Small intestine (tissue), 7 donors: ENCODE measurements at regions not wholly inside any gene's neighbourhood (a gene's known extent, or its start where the extent isn't known, plus 50 kb on each side); places are given as distances from the start of the nearest gene placed in this dataset.

Source experiments
- DNase-seq, 2 donors: peaks; one replicate each; pipeline versions ENCODE4 v3.0.0 to v3.0.0-alpha.2; 2013
- FAIRE-seq: peaks from 2 replicates; lab custom pipeline; 2012; peaks lifted over from hg19 to GRCh38; lab: Jason Lieb, UNC
- H3K27ac ChIP-seq, 3 donors: one replicate each; pipeline ENCODE4 v1.5.1; 2013; ENCODE audit warnings: low read length in 2 of 3, mild to moderate bottlenecking in 2 of 3, control low read depth in 1 of 3, inconsistent platforms in 1 of 3, low read depth in 1 of 3, moderate library complexity in 1 of 3
- H3K27me3 ChIP-seq, 3 donors: one replicate each; pipeline ENCODE4 v1.6.1; 2013; ENCODE audit warnings: low read length in 3 of 3, inconsistent platforms in 1 of 3; ENCODE audit not compliant: control insufficient read depth in 3 of 3, insufficient read depth in 3 of 3
- H3K36me3 ChIP-seq, 3 donors: one replicate each; pipeline ENCODE4 v1.6.1; 2013; ENCODE audit warnings: low read length in 3 of 3, inconsistent platforms in 1 of 3, low read depth in 1 of 3, mild to moderate bottlenecking in 1 of 3, moderate library complexity in 1 of 3; ENCODE audit not compliant: control insufficient read depth in 3 of 3, insufficient read depth in 2 of 3
- H3K4me1 ChIP-seq, 3 donors: one replicate each; pipeline ENCODE4 v1.6.1; 2013; ENCODE audit warnings: low read length in 2 of 3, inconsistent platforms in 1 of 3, low read depth in 1 of 3, mild to moderate bottlenecking in 1 of 3, moderate library complexity in 1 of 3; ENCODE audit not compliant: control insufficient read depth in 3 of 3, insufficient read depth in 2 of 3
- H3K4me3 ChIP-seq, 3 donors: one replicate each; pipeline ENCODE4 v1.5.1; 2013; ENCODE audit warnings: low read length in 3 of 3, control low read depth in 1 of 3, inconsistent platforms in 1 of 3, low read depth in 1 of 3, mild to moderate bottlenecking in 1 of 3, moderate library complexity in 1 of 3
- H3K9me3 ChIP-seq, 2 donors: one replicate each; pipeline ENCODE4 v1.6.1; 2013; ENCODE audit warnings: low read depth in 1 of 2, low read length in 1 of 2; ENCODE audit not compliant: control insufficient read depth in 2 of 2, insufficient read depth in 1 of 2
- WGBS, 3 donors: extraction: QIAGEN DNeasy Blood & Tissue Kit; methylation state at CpG; one replicate each; pipeline ENCODE4 v1.1.7; 2013; 5-methylcytosine and 5-hydroxymethylcytosine counted together
- donor health status: healthy with polysubstance abuse.
- donor health status: control.
- donor health status: control.
- donor health status: Bipolar disorder and iron deficiency.
- donor health status: healthy.

DNA sequence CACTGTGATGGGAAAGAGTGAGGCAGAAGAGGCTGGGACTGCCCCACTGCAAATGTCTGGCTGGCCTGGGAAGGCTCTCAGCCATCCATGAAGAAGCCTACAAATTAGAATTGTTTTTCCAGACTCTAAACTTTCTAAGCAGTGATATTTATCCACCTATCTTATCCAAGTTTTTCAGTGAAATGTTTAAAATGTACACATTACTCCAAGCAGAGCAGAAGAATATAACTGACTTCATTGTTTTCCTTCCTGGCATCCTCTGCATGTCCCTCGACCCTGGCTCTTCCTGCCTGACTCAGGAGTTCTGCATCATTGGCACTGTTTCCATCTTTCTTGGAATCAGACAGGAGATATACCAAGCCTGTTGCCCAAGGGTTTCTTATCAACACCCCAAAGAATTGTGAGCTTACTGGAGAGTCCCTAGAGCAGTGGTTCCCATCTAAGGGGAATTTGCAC lies 401.5 kb upstream of the PROK2 start:
- FAIRE-seq: no peak
- Histone ChIP-seq H3K27ac (no peak overlapping the region), H3K36me3 (no peaks in the 10 kb centered on the region), H3K4me1 (no peaks in the 10 kb centered on the region), H3K27me3 (no peaks in the 10 kb centered on the region), H3K9me3 (no peaks in the 10 kb centered on the region), H3K4me3 (no peak overlapping the region)
- DNase-seq: no peak
- 14 to 18% (median 18%) methylated on average over 1 of the region's 1 CpG for WGBS, 3 donors

DNA sequence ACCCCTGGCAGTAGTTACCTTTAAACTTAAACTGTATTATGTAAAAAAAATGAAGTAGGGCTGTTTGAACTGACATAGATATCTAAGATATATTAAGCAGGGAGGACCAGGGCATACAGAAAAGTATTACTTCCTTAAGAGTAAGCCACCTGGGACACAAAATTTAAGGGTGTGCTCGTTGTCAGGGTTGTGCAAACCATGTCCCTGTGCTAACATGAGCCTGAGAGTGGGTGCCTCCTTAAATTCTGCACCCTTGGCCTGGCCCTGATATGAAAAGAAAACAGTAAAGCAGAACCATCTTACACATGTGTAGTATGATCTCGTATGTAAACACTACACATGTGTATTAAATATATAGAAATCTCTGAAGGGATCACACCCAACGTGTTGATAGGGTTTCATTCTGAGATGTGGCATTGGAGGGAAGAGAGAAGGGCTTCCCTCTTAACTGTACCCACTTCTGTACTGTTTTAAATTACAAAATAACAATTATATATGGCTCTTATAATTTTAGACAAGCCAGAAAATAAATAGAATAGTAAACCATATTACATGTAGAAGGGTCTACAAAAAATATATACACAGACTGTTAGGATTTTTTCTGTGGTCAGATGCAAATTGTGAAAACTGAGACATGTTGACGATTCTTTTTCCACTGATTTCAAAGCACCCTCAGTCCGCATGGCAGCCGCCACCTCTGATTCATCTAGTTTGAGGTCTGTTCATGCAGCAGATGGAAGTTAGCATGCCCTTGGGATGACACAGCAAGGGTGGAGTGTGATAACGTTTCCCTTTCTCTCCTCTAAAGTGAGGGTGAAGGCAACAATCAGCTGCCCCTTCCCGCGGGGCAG lies 400.8 kb upstream of the PROK2 start:
- no peaks in the 10 kb centered on the region for H3K4me1 ChIP-seq
- 55 to 62% (median 55%) methylated on average over 9 of the region's 9 CpGs for WGBS, 3 donors
- no peaks in the 10 kb centered on the region for H3K27me3 ChIP-seq
- H3K4me3 ChIP-seq: no peak overlapping the region
- no peaks in the 10 kb centered on the region for H3K9me3 ChIP-seq
- no peaks in the 10 kb centered on the region for H3K36me3 ChIP-seq
- DNase-seq: no peak
- no peak overlapping the region for H3K27ac ChIP-seq
- no peak for FAIRE-seq

DNA sequence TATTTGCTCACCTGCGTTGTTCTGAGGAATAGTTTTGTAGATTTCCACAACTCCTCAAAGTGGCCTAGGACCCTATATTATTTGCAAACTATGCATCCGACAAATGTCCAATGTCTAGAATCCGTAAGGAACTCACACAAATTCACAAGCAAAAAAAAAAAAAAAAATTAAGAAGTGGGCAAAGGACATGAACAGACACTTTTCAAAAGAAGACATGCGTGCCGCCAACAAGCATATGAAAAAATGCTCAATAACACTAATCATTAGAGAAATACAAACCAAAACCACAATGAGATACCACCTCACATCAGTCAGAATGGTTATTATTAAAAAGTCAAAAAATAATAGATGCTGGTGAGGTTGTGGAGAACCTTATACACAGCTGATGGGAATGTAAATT lies 398.5 kb upstream of the PROK2 start:
- no peak for DNase-seq
- Histone ChIP-seq H3K27ac (no peak overlapping the region), H3K4me3 (no peak overlapping the region), H3K27me3 (no peaks in the 10 kb centered on the region), H3K9me3 (no peaks in the 10 kb centered on the region), H3K36me3 (no peaks in the 10 kb centered on the region), H3K4me1 (no peaks in the 10 kb centered on the region)
- FAIRE-seq: no peak
- WGBS, 3 donors: 87 to 96% (median 92%) methylated on average over 5 of the region's 5 CpGs

DNA sequence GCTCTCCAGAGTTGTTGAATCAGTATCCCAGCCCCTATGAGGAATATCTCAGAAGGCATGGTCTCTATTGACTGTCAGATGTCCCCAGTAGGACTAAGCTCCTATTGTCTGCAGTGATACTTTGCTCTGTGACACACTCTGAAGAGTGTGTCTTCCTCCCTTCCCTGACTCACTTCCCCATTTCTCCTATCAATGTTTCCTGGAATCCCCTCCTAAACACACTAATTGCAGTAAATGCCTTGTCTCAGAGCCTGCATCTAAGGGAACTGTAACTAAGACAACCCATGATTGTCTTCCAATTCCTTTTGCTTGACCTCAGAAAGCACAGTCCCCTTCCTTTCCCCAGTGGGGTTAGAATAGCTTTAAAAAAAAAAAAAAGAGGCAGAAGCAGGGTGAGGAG lies 397.3 kb upstream of the PROK2 start:
- FAIRE-seq (no peak), DNase-seq (no peak)
- no peaks in the 10 kb centered on the region for H3K9me3 ChIP-seq
- no peak overlapping the region for H3K4me3 ChIP-seq
- no peaks in the 10 kb centered on the region for H3K36me3 ChIP-seq
- H3K27me3 ChIP-seq: no peaks in the 10 kb centered on the region
- H3K4me1 ChIP-seq: no peaks in the 10 kb centered on the region
- no peak overlapping the region for H3K27ac ChIP-seq

DNA sequence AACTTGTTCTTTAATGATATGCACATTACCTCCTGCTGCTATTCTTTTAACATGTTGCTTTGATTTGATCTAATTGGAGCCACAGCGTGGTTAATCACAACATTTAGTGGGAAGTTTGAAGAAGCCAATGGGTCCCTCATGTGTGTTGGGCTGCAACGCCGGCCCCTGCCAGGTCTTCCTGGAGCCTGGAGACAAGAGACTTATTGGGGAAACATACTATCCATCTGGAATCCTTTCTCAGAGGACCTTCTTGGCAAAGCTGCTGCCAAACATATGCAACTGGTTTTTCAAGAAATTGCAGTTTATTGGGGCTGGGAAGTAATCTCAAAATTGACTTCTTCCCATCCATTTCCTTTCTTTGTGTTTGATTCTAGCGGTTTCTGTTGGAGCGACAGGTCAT lies 396.3 kb upstream of the PROK2 start:
- H3K36me3 ChIP-seq: no peaks in the 10 kb centered on the region
- 65 to 76% (median 73%) methylated on average over 5 of the region's 5 CpGs for WGBS, 3 donors
- H3K4me1 ChIP-seq: peaks cover 0 to 3% (median 0%) of the 10 kb centered on the region in 3 donors
- H3K27me3 ChIP-seq: no peaks in the 10 kb centered on the region
- DNase-seq: no peak
- no peak for FAIRE-seq
- H3K27ac ChIP-seq: no peak overlapping the region
- H3K9me3 ChIP-seq: no peaks in the 10 kb centered on the region
- no peak overlapping the region for H3K4me3 ChIP-seq

DNA sequence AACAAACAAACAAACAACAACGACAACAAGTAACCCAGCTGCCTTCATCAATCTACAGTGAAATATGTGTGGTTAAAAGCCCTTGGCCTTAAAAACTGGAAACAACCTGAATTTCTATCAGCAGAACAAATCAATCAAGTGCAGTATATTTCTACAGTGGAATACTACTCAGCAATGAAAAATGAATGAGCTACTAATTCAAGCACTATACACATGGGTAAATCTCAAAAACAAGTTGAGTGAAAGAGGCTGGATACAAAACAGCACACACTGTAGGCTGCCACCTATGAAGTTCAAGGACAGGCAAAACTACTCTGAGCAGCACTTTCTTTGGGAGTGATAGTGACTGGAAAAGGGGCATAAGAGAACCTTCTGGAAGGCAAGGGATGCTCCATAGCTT lies 395.5 kb upstream of the PROK2 start:
- Histone ChIP-seq H3K27me3 (no peaks in the 10 kb centered on the region), H3K4me1 (peaks cover 0 to 3% (median 0%) of the 10 kb centered on the region in 3 donors), H3K4me3 (no peak overlapping the region), H3K27ac (no peak overlapping the region), H3K9me3 (no peaks in the 10 kb centered on the region), H3K36me3 (no peaks in the 10 kb centered on the region)
- DNase-seq: no peak
- FAIRE-seq: no peak
- WGBS, 3 donors: 91 to 95% (median 92%) methylated on average over 1 of the region's 1 CpG

DNA sequence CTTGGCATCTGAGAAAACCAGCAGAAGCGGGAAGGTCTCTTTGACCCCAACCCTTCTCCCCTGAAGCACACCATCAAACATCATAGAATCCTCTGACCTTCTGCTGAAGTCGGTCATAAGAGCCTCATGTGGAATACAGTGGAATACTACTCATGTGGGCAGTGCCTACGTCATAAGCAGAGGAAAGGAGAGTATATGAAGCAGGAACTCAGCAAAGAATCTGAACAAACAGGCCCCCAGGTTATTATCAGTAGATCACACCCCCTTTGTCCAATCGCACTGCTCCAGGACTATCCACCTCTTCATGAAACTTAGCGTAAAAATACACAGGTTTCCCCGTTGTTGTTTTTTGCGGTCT lies 394.1 kb upstream of the PROK2 start:
- H3K27me3 ChIP-seq: no peaks in the 10 kb centered on the region
- no peak for FAIRE-seq
- 91 to 96% (median 91%) methylated on average over 7 of the region's 7 CpGs for WGBS, 3 donors
- H3K4me1 ChIP-seq: peaks cover 0 to 3% (median 0%) of the 10 kb centered on the region in 3 donors
- H3K36me3 ChIP-seq: no peaks in the 10 kb centered on the region
- no peak overlapping the region for H3K4me3 ChIP-seq
- no peak overlapping the region for H3K27ac ChIP-seq
- no peaks in the 10 kb centered on the region for H3K9me3 ChIP-seq
- no peak for DNase-seq

DNA sequence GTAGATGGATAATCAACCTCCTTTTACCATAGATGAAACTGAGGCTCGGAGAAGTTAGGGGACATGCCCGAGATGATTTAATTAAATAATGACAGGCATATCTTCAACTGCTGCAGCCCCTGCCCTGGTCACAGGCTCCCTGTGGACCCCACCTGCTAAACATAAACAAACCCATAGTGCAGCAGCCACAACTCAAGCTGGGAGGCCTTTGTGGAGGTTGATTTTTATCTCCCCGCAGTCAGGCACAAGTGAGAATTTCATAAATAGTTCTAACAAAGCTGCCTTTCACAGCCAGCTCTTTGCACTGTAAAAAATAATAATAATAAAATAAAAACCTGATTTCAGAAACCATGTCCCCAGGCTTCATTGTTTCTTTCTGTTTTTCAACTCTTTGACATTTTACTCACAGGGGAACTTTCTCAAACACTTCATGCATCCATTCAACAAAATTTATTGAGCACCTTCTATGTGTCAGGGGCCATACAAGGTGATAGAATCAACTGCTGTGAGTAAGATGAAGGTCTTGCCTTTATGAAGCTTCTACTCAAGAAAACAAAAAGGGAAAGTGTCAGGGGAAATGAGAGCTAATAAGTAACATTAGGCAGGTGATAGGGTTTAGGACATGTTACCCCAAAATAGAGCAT lies 393.6 kb upstream of the PROK2 start:
- Histone ChIP-seq H3K4me3 (no peak overlapping the region), H3K27me3 (no peaks in the 10 kb centered on the region), H3K27ac (no peak overlapping the region), H3K36me3 (no peaks in the 10 kb centered on the region), H3K4me1 (peaks cover 0 to 3% (median 0%) of the 10 kb centered on the region in 3 donors), H3K9me3 (no peaks in the 10 kb centered on the region)
- FAIRE-seq: no peak
- 88 to 97% (median 90%) methylated on average over 3 of the region's 3 CpGs for WGBS, 3 donors
- DNase-seq: no peak
